ENCODE measurements at regions not wholly inside any gene's neighbourhood (a gene's known extent, or its start where the extent isn't known, plus 50 kb on each side); places are given as distances from the start of the nearest gene placed in this dataset.

DNA sequence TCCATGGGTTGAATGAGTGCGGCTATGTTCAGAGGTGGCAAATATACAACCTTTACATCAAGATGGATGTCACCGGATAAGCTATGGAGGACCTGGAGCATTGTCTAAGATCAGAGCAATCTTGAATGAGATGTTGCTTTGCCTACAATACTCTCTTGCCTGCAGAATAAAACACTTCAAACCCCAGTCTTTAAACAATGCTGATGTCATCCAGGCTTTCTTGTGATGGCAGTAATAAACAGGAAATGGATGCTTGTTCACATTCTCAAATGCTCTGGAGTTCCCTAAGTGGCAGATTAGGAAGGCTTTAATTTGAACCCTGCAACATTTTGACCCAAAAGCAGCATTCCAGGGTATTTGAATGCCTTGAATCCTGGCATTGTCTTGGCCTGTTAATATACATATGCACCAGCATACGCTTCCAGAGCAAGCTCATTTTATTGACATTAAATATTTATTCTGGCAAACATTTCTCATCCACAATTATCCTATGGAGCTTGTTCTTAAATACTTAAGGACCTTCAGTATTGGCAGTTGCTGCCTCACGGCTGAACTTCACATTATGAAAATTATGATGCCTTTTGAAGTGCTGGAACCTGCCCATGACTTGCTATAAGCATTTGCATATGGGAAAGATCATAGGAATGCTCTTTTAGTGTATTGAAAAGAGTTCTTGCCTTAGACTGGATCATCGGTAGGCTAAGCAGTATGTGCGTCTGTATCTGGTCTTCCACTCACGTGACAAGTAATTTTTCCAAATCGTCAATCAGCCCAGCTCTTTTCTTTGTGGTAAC lies 422.7 kb downstream of the SIPA1L2 start:
- Mint-ChIP-seq H3K9me3 (peaks cover 14% of the 10 kb centered on the region), H3K27ac (no peak overlapping the region), H3K36me3 (peaks cover 21% of the 10 kb centered on the region), H3K4me1 (peaks cover 18% of the 10 kb centered on the region), H3K27me3 (ENCODE audit: low read depth) (peaks cover 2% of the 10 kb centered on the region), H3K4me3 (no peak overlapping the region)
- CTCF ChIA-PET, result no interaction called here
- TF ChIP-seq, protein P1, sequence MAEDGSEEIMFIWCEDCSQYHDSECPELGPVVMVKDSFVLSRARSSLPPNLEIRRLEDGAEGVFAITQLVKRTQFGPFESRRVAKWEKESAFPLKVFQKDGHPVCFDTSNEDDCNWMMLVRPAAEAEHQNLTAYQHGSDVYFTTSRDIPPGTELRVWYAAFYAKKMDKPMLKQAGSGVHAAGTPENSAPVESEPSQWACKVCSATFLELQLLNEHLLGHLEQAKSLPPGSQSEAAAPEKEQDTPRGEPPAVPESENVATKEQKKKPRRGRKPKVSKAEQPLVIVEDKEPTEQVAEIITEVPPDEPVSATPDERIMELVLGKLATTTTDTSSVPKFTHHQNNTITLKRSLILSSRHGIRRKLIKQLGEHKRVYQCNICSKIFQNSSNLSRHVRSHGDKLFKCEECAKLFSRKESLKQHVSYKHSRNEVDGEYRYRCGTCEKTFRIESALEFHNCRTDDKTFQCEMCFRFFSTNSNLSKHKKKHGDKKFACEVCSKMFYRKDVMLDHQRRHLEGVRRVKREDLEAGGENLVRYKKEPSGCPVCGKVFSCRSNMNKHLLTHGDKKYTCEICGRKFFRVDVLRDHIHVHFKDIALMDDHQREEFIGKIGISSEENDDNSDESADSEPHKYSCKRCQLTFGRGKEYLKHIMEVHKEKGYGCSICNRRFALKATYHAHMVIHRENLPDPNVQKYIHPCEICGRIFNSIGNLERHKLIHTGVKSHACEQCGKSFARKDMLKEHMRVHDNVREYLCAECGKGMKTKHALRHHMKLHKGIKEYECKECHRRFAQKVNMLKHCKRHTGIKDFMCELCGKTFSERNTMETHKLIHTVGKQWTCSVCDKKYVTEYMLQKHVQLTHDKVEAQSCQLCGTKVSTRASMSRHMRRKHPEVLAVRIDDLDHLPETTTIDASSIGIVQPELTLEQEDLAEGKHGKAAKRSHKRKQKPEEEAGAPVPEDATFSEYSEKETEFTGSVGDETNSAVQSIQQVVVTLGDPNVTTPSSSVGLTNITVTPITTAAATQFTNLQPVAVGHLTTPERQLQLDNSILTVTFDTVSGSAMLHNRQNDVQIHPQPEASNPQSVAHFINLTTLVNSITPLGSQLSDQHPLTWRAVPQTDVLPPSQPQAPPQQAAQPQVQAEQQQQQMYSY (CRISPR knock-in tag; IDR thresholded peaks at IDR 0.05), result no peak
- TF ChIP-seq, protein P2, sequence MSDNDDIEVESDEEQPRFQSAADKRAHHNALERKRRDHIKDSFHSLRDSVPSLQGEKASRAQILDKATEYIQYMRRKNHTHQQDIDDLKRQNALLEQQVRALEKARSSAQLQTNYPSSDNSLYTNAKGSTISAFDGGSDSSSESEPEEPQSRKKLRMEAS (CRISPR knock-in tag; IDR thresholded peaks at IDR 0.05), result no peak
- TF ChIP-seq SMAD3 (CRISPR knock-in tag; IDR thresholded peaks at IDR 0.05; ENCODE audit: borderline replicate concordance), result no peak
- no peak for TF ChIP-seq HMGA2 (CRISPR knock-in tag; IDR thresholded peaks at IDR 0.05)
- TF ChIP-seq ZNF425 (CRISPR knock-in tag; conservative IDR thresholded peaks at IDR 0.05), result no peak
- TF ChIP-seq, protein P3, sequence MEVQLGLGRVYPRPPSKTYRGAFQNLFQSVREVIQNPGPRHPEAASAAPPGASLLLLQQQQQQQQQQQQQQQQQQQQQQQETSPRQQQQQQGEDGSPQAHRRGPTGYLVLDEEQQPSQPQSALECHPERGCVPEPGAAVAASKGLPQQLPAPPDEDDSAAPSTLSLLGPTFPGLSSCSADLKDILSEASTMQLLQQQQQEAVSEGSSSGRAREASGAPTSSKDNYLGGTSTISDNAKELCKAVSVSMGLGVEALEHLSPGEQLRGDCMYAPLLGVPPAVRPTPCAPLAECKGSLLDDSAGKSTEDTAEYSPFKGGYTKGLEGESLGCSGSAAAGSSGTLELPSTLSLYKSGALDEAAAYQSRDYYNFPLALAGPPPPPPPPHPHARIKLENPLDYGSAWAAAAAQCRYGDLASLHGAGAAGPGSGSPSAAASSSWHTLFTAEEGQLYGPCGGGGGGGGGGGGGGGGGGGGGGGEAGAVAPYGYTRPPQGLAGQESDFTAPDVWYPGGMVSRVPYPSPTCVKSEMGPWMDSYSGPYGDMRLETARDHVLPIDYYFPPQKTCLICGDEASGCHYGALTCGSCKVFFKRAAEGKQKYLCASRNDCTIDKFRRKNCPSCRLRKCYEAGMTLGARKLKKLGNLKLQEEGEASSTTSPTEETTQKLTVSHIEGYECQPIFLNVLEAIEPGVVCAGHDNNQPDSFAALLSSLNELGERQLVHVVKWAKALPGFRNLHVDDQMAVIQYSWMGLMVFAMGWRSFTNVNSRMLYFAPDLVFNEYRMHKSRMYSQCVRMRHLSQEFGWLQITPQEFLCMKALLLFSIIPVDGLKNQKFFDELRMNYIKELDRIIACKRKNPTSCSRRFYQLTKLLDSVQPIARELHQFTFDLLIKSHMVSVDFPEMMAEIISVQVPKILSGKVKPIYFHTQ (CRISPR knock-in tag; IDR thresholded peaks at IDR 0.05), result no peak
- TF ChIP-seq NFYB (CRISPR knock-in tag; conservative IDR thresholded peaks at IDR 0.05; ENCODE audit: low read depth), result no peak
- TF ChIP-seq, protein P4, sequence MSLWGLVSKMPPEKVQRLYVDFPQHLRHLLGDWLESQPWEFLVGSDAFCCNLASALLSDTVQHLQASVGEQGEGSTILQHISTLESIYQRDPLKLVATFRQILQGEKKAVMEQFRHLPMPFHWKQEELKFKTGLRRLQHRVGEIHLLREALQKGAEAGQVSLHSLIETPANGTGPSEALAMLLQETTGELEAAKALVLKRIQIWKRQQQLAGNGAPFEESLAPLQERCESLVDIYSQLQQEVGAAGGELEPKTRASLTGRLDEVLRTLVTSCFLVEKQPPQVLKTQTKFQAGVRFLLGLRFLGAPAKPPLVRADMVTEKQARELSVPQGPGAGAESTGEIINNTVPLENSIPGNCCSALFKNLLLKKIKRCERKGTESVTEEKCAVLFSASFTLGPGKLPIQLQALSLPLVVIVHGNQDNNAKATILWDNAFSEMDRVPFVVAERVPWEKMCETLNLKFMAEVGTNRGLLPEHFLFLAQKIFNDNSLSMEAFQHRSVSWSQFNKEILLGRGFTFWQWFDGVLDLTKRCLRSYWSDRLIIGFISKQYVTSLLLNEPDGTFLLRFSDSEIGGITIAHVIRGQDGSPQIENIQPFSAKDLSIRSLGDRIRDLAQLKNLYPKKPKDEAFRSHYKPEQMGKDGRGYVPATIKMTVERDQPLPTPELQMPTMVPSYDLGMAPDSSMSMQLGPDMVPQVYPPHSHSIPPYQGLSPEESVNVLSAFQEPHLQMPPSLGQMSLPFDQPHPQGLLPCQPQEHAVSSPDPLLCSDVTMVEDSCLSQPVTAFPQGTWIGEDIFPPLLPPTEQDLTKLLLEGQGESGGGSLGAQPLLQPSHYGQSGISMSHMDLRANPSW (CRISPR knock-in tag; conservative IDR thresholded peaks at IDR 0.05; ENCODE audit: low read depth), result no peak
- TF ChIP-seq SMAD4 (CRISPR knock-in tag; IDR thresholded peaks at IDR 0.05), result no peak
- TF ChIP-seq ERG (CRISPR knock-in tag; IDR thresholded peaks at IDR 0.05), result no peak
- no peak for TF ChIP-seq FOXP1 (CRISPR knock-in tag; IDR thresholded peaks at IDR 0.05; ENCODE audit: borderline replicate concordance)
- no peak for TF ChIP-seq ZNF232 (CRISPR knock-in tag; IDR thresholded peaks at IDR 0.05)
- ATAC-seq (no peak), DNase-seq (ENCODE audit: low spot score) (no peak)
- POLR2A ChIA-PET, result no interaction called here
